Endodermal cell (in vitro differentiated cells): ENCODE measurements at regions not wholly inside any gene's neighbourhood (a gene's known extent, or its start where the extent isn't known, plus 50 kb on each side); places are given as distances from the start of the nearest gene placed in this dataset.

Experiments used
- DNase-seq: peaks from one replicate; pipeline ENCODE4 v3.0.0-alpha.2; 2017
- H3K27ac ChIP-seq: 2 replicates; pipeline ENCODE4 v1.5.1; 2013; ENCODE audit warnings: mild to moderate bottlenecking, low read depth, low read length, moderate library complexity
- H3K27me3 ChIP-seq: 2 replicates; pipeline ENCODE4 v1.6.1; 2013; ENCODE audit warnings: mild to moderate bottlenecking, low read length, moderate library complexity; ENCODE audit not compliant: insufficient read depth, control insufficient read depth, poor library complexity, severe bottlenecking
- H3K36me3 ChIP-seq: 2 replicates; pipeline ENCODE4 v1.7.0; 2013; ENCODE audit warnings: mild to moderate bottlenecking, low read length, moderate library complexity; ENCODE audit not compliant: control insufficient read depth, insufficient read depth
- H3K4me1 ChIP-seq: one replicate; pipeline ENCODE4 v1.7.0; 2013; ENCODE audit warnings: low read length; ENCODE audit not compliant: control insufficient read depth, insufficient read depth
- H3K4me3 ChIP-seq: 2 replicates; pipeline ENCODE4 v1.5.1; 2013; ENCODE audit warnings: mild to moderate bottlenecking, low read length, moderate library complexity
- H3K9ac ChIP-seq: 2 replicates; pipeline ENCODE4 v1.6.1; 2013; ENCODE audit warnings: mild to moderate bottlenecking, low read length, moderate library complexity; ENCODE audit not compliant: poor library complexity, severe bottlenecking; ENCODE audit errors: extremely low read depth
- H3K9me3 ChIP-seq: 2 replicates; pipeline ENCODE4 v1.6.1; 2013; ENCODE audit warnings: mild to moderate bottlenecking, low read length, moderate library complexity; ENCODE audit not compliant: control insufficient read depth
- H3K27ac Mint-ChIP-seq: 2 replicates; pipeline ENCODE4 v1.8.0; 2020; ENCODE audit warnings: mixed read lengths
- H3K27me3 Mint-ChIP-seq: 2 replicates; pipeline ENCODE4 v1.8.0; 2021; ENCODE audit warnings: mild to moderate bottlenecking, mixed read lengths; ENCODE audit not compliant: insufficient read depth
- H3K36me3 Mint-ChIP-seq: 2 replicates; pipeline ENCODE4 v1.8.0; 2020; ENCODE audit warnings: low read depth, mixed read lengths
- H3K4me1 Mint-ChIP-seq: 2 replicates; pipeline ENCODE4 v1.8.0; 2020; ENCODE audit warnings: mixed read lengths
- H3K4me3 Mint-ChIP-seq: 2 replicates; pipeline ENCODE4 v1.8.0; 2020; ENCODE audit warnings: mild to moderate bottlenecking, moderate library complexity, mixed read lengths
- H3K9me3 Mint-ChIP-seq: 2 replicates; pipeline ENCODE4 v1.8.0; 2020; ENCODE audit warnings: mild to moderate bottlenecking, mixed read lengths
- CTCF ChIP-seq: fragments of 200-600 bp; sonication (generic); conservative IDR thresholded peaks from 2 replicates; pipeline ENCODE4 v1.5.0; 2021; ENCODE audit warnings: antibody characterized with exemption, mild to moderate bottlenecking
- WGBS, 2 experiments: methylation state at CpG; one replicate each; pipeline versions ENCODE4 v1.1.5 to v1.1.7; 2013; ENCODE audit warnings: missing lambda C conversion rate in 2 of 2, mixed read lengths in 1 of 2; ENCODE audit not compliant: insufficient coverage in 1 of 2, insufficient read length in 1 of 2; 5-methylcytosine and 5-hydroxymethylcytosine counted together

DNA sequence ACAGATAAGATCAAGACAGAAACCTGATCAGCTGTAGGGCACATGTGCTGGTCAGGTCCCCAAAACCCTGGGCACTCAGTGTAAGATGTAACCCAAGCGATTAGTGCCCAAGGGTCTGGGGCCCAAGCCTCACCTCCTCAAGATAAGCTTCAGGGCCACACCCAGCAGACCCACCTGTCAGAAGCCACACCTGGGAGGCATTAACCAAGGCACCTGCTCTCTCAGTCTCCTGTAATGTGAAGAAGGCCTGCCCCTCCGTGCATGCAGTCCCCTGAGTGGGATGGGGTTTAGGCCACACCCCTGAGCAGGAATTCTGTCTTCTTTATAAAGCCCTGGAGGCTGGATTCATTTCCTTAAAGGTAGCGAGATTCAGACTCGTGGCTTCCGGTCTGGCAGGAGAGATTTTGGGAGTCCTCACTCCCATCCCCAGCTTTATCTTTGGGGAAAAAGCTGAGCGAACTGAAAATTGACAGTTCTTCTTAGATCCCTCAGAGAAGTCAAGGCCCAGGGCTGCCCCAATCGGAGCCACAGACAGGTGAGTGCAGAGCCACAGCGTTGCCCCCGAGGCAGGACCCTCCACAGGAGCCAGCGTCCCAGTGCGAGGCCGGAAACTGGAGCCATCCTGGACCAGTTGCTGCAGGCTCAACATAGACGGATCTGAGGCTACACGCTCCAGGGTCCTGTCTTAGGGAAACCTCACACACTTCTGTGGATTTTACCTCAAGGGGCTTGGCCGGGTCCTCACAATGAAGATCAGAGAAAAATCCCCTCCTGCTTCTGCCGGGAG is 357.6 kb upstream of the IRX4 start:
- Mint-ChIP-seq H3K4me1 (no peaks in the 10 kb centered on the region), H3K4me3 (no peak overlapping the region), H3K27ac (no peak overlapping the region), H3K9me3 (peaks cover 8% of the 10 kb centered on the region), H3K27me3 (no peaks in the 10 kb centered on the region), H3K36me3 (no peaks in the 10 kb centered on the region)
- Histone ChIP-seq H3K4me3 (no peak overlapping the region), H3K36me3 (no peaks in the 10 kb centered on the region), H3K27ac (no peak overlapping the region), H3K9me3 (peaks cover 10% of the 10 kb centered on the region), H3K27me3 (no peaks in the 10 kb centered on the region), H3K9ac (no peak overlapping the region), H3K4me1 (no peaks in the 10 kb centered on the region)
- no peak for DNase-seq
- no peak for TF ChIP-seq CTCF
- WGBS, 2 experiments, result 86 to 91% methylated on average over 14 to 16 of the region's 16 CpGs

GRCh38 chr5:2239201-2239910 is 356.6 kb upstream of the IRX4 start:
- H3K4me3 ChIP-seq, result no peak overlapping the region
- H3K27me3 ChIP-seq, result no peaks in the 10 kb centered on the region
- Mint-ChIP-seq H3K9me3 (peaks cover 18% of the 10 kb centered on the region), H3K27me3 (no peaks in the 10 kb centered on the region), H3K4me3 (no peak overlapping the region), H3K4me1 (no peaks in the 10 kb centered on the region), H3K27ac (no peak overlapping the region), H3K36me3 (no peaks in the 10 kb centered on the region)
- no peak for DNase-seq
- no peaks in the 10 kb centered on the region for H3K36me3 ChIP-seq
- H3K4me1 ChIP-seq, result no peaks in the 10 kb centered on the region
- peaks cover 19% of the 10 kb centered on the region for H3K9me3 ChIP-seq
- no peak overlapping the region for H3K27ac ChIP-seq
- TF ChIP-seq CTCF, result no peak
- H3K9ac ChIP-seq, result no peak overlapping the region
- WGBS, 2 experiments, result 88 to 98% methylated on average over 10 to 17 of the region's 17 CpGs

GRCh38 chr5:2238732-2239131 is 356.0 kb upstream of the IRX4 start:
- 87 to 93% methylated on average over 5 to 6 of the region's 6 CpGs for WGBS, 2 experiments
- H3K9me3 Mint-ChIP-seq, result peaks cover 24% of the 10 kb centered on the region
- no peak for DNase-seq
- peaks cover 19% of the 10 kb centered on the region for H3K9me3 ChIP-seq
- no peak overlapping the region for H3K9ac ChIP-seq
- H3K27ac ChIP-seq, result no peak overlapping the region
- H3K36me3 Mint-ChIP-seq, result no peaks in the 10 kb centered on the region
- H3K27ac Mint-ChIP-seq, result no peak overlapping the region
- no peak overlapping the region for H3K4me3 ChIP-seq
- no peaks in the 10 kb centered on the region for H3K27me3 ChIP-seq
- H3K4me3 Mint-ChIP-seq, result no peak overlapping the region
- H3K27me3 Mint-ChIP-seq, result no peaks in the 10 kb centered on the region
- TF ChIP-seq CTCF, result no peak
- no peaks in the 10 kb centered on the region for H3K4me1 ChIP-seq
- H3K36me3 ChIP-seq, result no peaks in the 10 kb centered on the region
- no peaks in the 10 kb centered on the region for H3K4me1 Mint-ChIP-seq
